ENCODE measurements at regions not wholly inside any gene's neighbourhood (a gene's known extent, or its start where the extent isn't known, plus 50 kb on each side); places are given as distances from the start of the nearest gene placed in this dataset.
A peak's percentile ranks its signal among the peaks of the same experiment; 100 is the strongest.
"Not testable (repeated sequence)": the region's sequence is repeated elsewhere in the genome, so short reads cannot be mapped to it uniquely, and the experiment has no call there.

DNA sequence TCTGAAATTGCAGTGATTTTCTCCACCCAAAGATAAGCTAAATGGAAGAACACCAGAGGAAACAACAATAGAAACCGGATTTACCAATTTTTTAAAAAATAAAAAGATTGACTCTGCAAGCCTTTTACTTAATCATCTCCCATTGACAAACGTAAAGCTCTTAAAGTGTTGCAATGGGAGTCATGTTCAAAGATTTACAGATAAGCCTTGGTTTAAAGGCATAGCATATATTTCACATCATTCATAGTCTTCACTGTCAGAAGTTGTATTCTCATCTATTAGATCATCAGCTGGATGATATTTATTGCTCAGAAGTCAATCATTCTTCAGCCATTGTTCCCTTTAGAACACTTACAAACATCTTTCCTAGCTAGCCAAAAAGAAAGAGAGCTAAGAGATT is 397.6 kb downstream of the GBE1 start:
- no peak for DNase-seq

DNA sequence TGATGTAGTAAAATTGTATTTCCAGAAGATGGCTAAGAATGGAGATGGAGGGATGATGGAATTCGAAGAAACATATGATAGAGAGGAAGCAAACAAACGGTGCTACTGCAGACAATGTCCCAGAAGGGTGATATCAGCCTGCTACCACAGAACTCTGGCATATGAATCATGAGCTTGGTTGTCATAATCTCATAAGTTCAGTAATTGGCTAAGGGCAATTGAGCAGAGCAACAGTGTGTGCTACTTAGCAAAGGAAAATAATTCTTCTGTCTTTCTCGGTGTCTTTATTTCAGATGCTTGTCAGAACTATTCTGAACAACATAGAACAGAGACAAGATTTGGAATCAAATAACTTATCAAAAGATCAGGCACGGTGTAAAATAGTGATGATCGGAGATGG is 407.3 kb downstream of the GBE1 start:
- DNase-seq: no peak

DNA sequence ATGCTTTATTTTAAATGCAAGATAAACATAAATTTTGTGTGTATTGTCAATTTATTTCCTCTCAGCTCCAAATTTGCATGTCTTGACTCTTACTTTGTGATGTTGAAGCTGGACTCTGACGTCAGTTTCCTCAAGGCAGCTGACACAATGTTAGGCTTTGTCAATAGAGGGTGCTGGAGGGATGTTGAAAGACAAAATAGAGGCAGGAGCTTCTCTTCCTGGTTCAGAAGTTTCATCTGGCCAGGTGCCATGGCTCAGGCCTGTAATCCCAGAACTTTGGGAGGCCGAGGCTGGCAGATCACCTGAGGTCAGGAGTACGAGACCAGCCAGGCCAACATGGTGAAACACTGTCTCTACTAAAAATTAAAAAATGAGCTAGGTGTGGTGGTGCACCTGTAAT is 408.6 kb downstream of the GBE1 start:
- DNase-seq: peak; percentile 10 to 35

DNA sequence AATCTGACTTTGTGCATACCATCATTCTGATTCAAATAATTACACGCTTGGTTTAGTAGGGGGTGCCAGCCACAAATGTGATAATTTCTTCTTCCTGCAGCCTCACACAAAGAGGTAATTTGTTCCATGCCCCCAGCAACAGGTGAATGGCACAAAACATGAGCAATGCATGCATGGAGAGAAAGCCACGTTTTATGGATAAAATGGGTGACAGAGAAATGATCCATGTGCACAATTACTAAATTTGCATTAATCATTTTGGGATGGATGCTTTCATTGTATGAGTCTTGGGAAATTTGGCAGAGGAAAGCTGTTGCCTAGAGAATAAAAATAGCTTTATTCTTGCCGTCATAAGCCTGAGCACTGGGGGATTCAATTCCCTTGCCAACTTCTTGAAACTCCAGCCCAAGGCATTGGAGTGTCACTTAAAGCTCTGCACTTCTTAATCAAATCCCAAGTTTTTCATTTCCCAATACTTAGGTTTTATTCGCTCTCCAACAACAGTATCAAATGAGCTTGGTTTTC is 411.6 kb downstream of the GBE1 start:
- DNase-seq: no peak

DNA sequence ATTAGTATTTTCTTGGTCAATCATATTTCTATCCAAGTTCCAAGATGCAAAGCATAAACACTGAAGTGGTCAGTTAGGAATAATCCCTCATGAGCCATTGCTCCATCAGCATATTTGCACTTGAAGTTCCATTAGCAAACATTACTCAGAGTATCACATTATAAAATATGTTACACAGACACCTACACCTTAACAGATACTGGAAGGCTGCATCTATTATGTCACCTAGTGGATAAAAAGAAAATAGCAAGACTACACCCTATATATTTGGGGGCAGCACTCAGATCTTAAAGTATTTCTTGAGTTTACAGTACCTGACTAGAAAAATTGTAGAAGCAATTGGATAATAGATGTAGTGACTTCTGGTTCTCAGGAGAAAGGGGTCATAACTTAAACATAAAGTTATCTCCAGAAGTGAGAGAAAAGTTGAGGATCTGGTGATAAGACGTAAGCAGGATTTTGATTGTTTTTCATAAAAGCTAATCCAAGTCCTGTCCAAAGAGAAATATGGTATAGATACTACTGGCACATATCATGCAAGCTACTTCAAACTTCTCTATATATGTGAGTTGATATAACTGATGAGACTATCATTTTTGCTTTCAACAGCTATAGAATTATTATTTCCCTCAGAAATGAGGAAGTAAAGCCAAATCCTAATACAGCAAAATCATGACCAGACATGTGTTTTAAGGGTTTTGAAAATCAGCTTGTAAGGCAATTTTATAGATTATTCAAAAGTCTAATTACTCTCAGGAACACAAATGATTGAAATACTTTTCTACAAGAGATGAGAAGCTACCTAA is 422.2 kb downstream of the GBE1 start:
- DNase-seq: peak; percentile 18 to 67

DNA sequence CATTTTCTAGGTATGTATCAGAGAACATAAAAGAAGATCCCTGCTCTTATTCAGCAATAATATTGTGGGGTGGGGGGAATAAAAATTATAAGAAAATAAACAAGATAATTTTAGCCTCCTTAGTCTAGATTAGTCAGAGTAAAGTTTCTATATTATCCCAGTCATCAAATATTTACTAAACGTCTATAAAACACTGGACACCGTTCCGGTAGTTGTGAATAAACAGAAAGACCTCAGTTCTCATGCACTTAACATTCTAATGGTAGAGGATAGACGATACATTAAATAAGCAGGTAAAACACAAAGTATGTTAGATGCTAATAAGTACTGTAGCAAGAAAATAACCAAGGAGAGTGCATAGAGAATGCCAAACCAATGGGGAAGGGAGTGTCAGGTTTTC is 425.0 kb downstream of the GBE1 start:
- no peak for DNase-seq

DNA sequence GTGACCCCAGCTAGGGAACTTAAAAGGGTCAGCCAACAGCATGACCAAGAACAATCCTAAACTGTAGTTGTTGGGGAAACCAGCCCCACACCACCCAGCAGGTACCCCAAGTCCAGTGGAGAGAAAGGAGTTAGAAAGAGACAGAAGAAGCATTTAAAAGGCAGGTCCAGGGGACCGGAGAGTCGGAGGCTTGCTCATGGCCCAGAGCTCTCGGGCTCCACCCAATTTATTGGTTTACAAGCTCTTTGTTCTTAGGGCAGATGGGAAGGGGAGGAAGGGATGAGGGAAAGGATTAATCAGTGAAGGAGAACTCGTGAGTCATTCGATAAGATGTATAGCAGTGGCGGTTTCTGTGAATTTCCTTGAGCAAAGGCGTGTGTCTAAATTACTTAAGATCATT is 431.6 kb downstream of the GBE1 start:
- not testable (repeated sequence) for DNase-seq

DNA sequence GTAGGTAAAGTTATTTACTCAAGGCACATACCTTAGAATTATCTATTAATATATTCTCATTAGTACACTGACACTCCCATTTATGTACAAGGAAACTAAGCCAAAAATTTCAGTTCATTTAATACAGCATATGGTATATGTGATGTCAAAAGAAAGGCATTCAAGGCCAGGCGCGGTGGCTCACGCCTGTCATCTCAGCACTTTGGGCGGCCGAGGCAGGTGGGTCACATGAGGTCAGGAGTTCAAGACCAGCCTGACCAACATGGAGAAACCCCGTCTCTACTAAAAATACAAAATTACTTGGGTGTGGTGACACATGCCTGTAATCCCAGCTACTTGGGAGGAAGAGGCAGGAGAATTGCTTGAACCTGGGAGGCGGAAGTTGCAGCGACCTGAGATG is 435.2 kb downstream of the GBE1 start:
- no peak for DNase-seq

DNA sequence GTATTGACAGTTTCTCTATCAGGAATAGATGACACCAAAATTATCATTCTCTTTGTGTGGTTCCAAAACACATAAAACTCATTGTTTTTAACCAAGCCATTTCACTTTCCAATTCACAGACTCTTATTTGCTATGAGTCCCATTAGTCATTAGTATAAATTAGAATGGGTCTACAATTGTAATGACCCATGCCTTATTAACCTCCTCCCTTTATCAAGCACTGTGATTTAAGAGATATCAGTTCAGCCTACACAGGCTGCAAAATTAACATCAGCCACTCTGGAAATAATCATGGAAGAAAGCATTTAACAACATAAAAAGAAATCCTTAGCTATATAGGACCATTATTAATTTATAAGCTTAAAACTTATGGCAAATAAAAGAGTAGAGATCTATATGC is 440.6 kb downstream of the GBE1 start:
- DNase-seq: no peak

DNA sequence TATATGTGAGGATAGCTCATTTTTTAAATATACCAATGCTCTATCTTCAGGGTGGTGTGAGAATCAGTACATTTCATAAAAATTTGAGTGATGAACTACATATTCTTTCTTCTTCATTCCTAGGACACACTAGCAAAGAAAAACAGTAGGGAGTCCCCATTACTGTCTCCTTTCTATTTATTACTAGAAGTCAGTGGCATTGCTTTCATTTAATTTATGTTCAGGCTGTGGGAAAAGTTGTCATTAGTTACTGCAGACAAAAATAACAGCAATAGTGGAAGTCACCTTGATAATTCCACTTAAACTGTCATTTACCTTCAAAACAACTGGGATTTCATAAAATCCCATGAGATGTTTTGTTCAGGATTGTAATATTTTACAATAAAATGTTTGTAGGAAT is 446.4 kb downstream of the GBE1 start:
- DNase-seq: no peak

DNA sequence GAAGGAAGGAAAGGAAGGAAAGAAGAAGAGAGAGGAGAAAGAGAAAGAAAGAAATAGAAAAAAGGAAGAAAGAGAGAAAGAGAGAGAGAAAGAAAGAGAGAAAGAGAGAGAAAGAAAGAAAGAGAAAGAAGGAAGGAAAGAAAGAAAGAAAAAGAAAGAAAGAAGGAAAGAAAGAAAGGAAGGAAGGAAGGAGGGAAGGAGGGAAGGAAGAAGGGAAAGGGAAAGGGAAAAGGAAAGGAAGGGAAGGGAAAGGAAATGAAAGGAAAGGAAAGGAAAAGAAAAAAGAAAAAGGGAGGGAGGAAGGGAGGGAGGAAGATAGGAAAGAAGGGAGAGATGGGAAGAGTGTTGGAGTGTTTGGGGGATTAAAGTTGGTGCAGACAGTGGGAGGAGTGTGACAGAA is 450.1 kb downstream of the GBE1 start:
- no peak for DNase-seq

DNA sequence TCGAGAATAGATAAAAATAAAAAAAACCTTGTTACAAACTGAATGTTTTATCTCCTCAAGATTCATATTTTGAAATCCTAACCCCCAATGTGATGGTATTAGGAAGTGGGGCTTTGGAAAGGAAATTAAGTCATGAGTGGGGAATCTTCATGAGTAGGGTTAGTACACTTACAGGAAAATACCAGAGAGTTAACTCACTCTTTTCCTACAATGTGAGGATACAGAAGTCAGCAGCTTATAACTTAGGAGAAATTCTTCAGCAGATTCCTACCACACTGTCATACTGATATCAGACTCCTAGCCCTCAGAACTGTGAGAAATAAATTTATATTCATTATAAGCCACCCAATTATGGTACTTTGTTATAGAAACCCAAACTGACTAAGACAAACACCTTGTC is 453.1 kb downstream of the GBE1 start:
- DNase-seq: no peak

DNA sequence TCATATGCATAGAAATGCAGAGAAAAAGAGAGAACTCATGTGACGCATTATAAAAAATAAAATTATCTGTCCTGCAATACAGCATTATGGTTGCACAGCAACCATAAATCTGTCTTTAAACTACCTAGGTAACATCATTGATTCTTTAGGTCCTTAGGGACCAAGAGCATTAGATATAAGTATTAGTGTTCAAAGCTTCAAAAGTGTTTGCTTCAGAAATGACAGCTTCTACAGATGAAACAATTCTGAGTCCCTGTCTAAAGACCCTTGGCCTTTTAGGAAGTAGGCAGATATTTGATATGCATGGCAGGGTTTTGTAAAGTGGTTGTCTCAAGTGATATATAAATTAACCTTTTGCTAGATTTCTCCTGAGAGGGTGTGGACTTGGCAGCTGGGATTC is 454.2 kb downstream of the GBE1 start:
- no peak for DNase-seq

DNA sequence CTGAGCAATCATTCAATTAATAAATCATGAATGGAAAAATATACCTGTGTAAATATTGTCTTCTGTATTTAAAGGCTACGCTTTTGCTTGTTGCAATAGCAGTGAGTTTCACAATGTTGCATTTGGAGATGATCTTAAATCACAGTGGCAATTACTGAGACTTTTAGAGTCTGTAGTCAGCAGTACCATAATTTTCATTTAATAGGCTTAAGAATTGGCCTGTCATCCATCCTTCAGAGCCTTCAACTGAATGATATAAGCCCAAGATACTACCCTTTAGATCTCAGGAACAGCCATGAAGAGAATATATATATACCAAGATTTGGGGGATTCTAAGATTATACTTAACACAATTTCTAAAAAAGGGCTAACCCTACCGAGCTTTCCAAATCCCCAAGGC is 458.1 kb downstream of the GBE1 start:
- no peak for DNase-seq

DNA sequence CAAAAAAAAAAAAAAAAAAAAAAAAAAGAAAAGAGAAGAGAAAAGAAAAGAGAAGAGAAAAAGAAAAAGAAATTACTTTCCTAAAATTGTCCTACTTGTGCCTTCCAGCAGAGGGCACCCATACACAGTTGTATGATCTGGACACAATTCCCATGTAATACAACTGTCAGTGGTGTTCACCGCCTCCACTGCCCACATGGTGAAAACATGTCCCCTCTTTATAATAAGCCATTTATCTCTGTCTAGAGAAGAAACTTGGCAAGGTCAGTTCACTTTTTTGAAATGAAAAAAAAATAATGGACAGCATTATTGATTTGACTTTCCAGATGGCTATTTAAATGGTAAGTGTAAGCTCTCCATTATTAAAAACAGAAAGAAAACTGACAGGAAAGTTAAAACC is 459.4 kb downstream of the GBE1 start:
- DNase-seq: peak; percentile 58 to 62

DNA sequence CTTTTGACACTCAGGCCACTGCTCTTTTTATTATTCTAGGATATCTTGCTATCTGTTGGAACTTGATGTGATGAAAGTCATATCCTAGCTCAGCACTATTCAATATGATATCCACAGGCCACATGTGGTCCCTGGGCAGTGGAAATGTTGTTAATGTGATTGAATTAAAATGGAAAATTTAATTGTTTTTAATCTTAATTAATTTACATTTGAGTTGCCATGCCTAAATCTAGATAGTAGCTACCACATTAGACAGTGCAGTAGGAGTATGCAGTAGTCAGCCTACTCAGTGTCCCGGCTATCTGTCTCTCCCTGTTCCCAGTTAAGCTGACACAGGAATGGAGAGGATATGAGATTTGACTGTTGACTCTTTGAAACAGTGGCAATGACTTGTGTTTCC is 460.2 kb downstream of the GBE1 start:
- no peak for DNase-seq

DNA sequence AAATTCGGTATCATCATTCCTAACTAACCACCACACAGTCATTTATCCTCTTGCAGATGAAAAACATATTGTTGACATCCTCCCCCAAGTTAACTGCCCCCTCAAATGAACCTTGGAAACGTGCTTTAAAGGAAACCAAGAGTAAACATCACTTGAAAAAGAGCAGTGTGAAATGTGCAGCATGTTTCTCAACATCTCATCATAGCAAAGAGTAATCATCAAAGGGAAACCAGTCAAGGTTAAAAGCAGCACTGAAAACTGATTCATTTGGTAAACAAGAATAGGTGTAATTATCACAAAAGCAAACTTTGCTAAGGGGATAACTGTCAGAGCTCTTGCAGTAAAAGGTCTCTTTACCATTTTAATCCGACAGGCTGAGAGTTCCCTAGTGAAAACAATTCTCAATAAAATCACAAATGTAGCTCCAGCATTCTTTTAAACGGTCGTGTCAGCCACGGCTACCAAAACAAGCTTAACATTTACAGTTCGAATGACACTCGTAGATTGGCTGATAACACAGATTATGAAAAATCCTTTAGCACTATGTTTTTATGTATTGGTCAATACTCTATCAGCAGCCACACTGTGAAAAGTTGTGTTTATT is 461.0 kb downstream of the GBE1 start:
- no peak for DNase-seq

DNA sequence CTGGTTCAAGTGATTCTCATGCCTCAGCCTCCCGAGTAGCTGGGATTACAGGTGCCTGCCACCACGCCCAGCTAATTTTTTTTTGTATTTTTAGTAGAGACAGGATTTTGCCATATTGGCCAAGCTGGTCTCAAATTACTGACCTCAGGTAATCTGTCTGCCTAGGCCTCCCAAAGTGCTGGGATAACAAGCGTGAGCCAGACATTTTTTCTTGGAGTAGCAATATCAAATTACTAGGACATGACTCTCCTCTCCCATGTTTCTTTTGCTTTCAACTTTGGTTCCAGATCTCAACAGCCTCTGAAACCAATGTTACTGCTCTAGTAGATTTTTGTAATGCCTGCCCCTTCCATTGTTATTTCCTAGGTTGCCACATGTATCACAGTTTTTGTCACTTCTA is 462.0 kb downstream of the GBE1 start:
- no peak for DNase-seq

DNA sequence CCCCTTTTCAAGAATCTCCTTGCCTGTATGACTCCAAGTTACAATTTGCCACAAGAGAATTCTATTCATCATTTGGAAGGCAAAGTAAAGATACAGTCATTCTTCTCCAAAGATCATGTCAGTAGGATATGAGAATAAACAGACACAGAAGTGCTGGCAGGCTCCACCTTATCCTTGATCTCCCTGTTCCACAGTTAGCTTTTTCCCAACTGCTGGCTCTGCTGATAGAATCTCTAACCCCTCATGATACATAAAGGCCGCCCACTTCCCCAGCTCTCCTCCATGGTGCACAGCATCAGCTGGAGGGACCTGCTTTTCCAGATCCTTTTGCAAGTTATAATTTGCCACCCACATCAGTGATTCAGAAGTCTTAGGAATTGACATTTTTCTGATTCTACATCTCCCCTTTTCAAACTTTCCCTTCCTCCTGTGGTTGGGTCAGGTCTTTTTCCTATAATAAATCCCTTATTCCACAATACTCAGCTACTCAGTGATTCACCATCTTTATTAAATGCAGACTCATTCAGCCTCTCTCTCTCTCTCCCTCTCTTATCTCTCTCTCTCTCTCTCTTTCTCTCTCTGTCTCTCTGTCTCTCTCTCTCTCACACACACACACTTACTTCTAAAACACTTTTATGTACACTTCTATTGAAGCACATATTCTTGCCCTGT is 465.4 kb downstream of the GBE1 start:
- no peak for DNase-seq

DNA sequence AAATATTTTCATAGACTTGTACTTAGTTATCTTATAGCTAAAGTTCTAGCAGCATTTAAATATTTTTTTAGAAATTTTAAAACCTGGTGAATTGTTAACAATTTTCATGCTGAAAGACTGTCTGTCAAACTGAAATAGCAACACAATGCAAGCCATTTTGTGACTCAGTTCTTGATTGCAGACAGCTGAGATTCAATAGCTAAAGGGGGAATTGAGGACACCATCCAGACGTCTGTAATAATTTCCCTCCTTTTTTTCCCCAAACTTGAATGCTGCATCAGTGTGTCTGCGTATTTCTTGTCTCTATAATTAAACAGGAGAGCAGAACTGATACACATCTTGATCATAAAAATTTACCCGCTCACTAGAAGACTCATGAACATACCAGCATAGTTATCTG is 468.3 kb downstream of the GBE1 start:
- no peak for DNase-seq

DNA sequence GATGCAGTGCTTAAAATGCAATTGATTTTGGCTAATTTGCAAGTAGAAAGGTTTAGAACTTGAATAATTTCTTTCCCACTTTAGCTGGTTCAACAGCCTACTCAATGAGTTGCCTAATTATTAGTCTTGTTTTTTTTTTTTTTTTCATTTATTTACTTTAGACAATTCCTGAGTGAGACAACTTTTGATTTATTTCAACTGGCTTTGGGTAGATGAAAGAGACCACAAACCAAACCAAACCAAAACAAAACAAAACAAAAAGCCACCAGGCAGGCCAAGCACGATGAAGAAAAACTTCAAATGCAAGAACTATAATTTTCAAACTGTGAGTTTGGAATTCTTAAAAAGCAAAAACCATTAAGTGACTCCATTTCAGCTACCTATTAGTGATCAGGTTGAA is 469.9 kb downstream of the GBE1 start:
- DNase-seq: no peak

DNA sequence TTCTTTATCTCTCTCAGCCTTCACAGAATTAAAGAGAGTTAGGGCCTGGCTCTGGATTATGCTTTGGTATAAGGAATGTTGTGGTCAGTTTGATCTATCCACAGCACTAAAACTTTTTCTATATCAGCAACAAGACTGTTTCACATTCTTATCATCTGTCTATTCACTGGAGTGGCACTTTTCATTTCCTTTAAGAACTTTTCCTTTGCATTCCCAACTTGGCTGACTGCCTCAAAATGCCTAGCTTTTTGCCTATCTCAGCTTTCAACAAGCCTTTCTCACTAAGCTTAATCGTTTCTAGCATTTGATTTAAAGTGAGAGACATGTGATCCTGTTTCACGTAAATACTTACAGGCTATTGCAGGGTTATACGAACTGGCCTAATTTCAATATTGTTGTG is 471.8 kb downstream of the GBE1 start:
- no peak for DNase-seq

DNA sequence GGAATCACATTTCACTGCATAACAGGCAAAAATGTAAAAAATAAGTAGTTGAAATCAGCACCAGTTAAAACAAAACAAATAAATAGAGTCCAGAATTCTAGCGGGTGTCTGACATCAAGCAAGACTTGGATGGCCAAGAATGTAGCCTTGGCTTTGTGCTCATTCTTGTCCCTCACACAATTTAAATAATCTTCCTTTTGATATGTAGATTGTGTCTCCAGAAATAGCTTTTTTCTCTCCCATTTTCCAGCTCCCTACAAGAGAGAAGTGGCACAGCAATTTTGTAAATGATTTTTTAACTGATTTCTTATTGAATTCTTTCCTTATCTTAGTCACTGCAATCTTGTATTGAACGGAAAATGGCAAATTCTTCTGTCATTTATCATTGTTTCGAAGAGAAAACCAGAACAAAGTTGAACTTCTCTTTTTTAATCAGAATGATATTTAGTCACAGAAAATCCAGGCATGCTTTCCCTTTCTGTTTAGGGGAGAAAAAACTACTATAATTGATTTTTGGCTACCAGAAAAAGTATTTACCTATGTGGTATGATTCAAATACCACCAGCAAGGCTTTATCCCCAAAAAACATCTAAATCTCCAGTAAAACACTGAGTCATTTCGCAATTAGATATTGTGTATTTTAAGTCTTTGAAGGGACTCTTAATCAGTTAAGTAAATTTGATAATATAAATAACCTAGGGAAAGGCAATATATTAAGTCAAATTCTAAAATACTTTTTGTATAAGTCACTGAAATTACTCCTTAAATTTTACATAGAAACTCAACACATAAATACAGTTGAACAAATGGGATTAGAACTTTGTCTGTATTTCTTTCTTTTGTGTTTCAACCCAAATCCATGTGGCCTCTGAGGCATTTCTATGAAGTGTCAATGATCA is 481.7 kb downstream of the GBE1 start:
- no peak for DNase-seq

Measured in Kasumi-1 (cell line).